ENCODE measurements at regions not wholly inside any gene's neighbourhood (a gene's known extent, or its start where the extent isn't known, plus 50 kb on each side); places are given as distances from the start of the nearest gene placed in this dataset.

DNA sequence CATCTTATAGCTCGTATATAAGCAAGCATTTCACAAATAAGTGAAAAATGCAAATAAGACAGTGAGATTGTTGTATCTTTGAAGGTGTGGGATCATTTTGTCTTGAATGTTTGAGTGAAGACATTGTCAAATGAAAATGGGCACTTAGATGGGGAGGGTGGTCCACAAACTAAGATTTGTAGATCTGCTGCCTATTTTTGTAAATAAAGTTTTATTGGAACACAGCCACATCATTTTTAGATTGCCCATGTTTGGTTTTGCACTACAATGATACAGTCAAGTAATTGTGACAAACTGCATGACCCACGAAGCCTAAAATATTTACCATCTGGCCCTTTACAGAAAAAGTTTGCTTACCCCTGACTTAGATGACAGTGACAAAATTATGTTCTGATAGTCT is 156.7 kb downstream of the PAH start:
- H3K4me3 ChIP-seq (ENCODE audit: low read depth, low read length): no peak overlapping the region
- TF ChIP-seq, protein P1, sequence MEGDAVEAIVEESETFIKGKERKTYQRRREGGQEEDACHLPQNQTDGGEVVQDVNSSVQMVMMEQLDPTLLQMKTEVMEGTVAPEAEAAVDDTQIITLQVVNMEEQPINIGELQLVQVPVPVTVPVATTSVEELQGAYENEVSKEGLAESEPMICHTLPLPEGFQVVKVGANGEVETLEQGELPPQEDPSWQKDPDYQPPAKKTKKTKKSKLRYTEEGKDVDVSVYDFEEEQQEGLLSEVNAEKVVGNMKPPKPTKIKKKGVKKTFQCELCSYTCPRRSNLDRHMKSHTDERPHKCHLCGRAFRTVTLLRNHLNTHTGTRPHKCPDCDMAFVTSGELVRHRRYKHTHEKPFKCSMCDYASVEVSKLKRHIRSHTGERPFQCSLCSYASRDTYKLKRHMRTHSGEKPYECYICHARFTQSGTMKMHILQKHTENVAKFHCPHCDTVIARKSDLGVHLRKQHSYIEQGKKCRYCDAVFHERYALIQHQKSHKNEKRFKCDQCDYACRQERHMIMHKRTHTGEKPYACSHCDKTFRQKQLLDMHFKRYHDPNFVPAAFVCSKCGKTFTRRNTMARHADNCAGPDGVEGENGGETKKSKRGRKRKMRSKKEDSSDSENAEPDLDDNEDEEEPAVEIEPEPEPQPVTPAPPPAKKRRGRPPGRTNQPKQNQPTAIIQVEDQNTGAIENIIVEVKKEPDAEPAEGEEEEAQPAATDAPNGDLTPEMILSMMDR (IDR thresholded peaks at IDR 0.05; ENCODE audit: low read depth, low read length, missing control alignments): no peak
- DNase-seq (ENCODE audit: low read depth): no peak

DNA sequence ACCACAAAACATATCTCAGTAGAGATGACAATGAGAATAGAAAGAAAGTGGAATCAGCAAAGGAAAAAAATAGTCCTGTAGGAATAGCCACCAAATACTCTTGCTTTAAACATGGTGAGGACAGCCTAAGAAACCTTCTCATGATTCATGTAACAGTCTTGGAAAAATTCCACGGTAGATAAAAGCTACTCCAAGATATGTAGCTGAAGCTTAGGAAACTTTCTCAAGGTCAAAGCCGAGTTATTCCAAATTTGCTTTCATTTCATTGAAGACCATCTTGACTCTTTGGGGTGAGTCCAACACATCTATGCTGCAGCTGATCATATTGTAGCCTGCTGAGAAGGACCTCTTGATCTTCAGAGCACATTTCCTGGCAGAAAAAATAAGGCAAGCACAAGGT is 157.6 kb downstream of the PAH start:
- TF ChIP-seq, protein P1 (IDR thresholded peaks at IDR 0.05; ENCODE audit: low read depth, low read length, missing control alignments): no peak
- no peak overlapping the region for H3K4me3 ChIP-seq (ENCODE audit: low read depth, low read length)
- DNase-seq (ENCODE audit: low read depth): no peak

DNA sequence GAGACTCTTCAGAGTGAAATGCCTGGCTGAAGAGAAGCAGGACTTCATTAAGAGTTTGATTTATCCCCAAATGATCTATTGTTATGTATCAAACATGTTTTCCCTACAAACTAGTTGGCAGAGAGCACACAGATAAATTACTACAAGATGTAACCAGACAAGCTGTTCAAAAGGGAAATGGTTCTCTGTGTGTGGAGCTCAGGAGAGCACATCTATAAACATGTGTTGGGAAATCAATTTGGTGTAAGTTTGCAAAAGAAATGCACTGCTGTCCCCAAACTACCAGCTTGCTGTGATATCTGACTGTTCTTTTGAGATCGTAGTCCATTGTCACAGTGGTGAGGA is 159.2 kb downstream of the PAH start:
- H3K4me3 ChIP-seq (ENCODE audit: low read depth, low read length): no peak overlapping the region
- no peak for DNase-seq (ENCODE audit: low read depth)
- TF ChIP-seq, protein P1 (IDR thresholded peaks at IDR 0.05; ENCODE audit: low read depth, low read length, missing control alignments): no peak

DNA sequence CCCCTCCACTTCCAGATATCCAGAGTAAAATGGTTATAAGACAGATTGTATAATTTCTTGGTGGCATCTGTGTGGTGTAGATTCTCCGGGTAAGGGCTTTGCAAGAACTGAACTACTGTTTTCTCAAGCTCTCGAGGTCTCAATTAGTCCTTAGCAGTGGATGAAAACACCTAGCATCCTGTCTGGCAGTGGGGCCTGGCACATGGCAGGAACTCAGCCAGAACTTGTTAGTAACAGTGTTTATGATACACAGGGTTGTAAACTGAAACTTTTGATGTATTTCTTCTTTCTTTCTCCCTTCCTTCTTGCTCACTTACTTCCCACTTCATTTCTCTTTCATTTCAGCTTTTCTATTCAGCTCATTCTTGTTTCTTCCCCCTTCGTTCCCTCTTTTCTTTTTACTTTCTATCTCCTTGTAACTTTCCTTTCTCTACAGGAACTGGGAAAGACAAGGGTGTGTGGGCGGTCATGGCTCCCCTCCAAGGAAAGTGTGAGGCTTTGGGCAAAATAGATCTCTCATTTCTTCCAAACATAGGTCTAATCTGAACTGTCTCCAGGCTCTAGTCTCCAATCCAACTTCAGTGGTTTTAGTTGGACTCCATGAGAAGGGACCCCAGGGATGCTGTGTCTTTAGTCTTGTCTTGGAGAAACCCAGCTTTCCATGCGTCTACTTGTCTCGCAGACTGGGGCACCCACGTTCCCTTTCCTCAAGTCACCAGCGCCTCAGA is 159.7 kb downstream of the PAH start:
- no peak for DNase-seq (ENCODE audit: low read depth)
- H3K4me3 ChIP-seq (ENCODE audit: low read depth, low read length): no peak overlapping the region
- TF ChIP-seq, protein P1 (IDR thresholded peaks at IDR 0.05; ENCODE audit: low read depth, low read length, missing control alignments): no peak

DNA sequence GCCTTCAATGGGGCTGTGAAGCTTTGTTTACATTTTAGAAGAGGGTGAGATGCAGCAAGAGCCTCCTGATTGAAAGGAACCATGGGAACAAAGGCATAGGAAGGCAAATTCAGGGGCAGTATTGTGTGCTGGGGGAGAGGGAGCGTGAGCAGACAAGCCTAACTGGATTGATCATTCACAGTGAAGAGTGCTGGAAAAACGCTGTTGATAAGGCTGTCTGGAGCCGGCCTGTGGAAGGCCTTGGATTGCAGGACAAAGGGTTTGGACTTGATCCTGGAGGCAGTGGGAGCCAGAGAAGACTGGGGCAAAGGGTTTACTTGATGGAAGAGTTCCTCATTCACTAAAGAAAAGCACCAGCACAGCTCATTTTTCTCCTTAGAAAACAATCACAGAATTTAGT is 160.5 kb downstream of the PAH start:
- H3K4me3 ChIP-seq (ENCODE audit: low read depth, low read length): no peak overlapping the region
- no peak for DNase-seq (ENCODE audit: low read depth)
- TF ChIP-seq, protein P1 (IDR thresholded peaks at IDR 0.05; ENCODE audit: low read depth, low read length, missing control alignments): no peak

DNA sequence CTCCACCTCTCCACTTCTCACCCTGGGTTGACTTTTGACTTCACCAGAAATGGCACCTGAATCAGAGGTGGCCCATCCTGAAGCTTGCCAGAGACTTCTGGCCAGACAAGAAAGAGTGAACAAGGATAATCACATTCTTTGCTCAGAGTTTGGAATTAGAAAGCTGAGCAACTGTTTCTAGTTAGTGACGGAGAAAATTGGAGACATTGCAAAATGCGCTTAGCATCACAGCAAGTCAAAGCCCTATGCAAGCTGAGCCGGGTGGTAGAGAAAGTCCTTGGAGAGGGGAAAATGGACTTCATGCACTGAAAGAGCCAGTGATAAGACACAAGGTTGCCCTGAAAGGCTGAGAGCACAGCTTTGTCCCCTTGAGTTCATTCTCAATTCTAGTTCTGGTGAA is 161.8 kb downstream of the PAH start:
- DNase-seq (ENCODE audit: low read depth): no peak
- TF ChIP-seq, protein P1 (IDR thresholded peaks at IDR 0.05; ENCODE audit: low read depth, low read length, missing control alignments): no peak
- no peak overlapping the region for H3K4me3 ChIP-seq (ENCODE audit: low read depth, low read length)

DNA sequence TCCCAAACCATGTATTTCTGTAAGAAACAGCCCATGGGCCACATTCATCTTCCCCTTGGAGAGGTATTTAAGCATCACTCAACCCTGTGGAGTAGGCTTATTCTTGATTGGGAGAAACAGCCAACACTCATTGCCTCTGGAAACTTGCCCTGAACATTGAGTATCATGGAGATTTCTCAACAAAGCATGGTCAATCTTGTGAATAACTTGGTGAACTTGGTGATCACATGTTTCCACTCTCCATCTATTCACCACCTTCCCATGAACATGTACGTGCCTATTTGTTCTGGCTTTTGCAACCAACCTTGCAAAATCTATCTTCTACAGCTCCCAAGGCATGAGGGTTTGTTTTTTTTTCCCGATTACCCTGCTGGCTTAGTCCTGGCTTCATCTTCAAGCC is 163.2 kb downstream of the PAH start:
- no peak overlapping the region for H3K4me3 ChIP-seq (ENCODE audit: low read depth, low read length)
- no peak for DNase-seq (ENCODE audit: low read depth)
- TF ChIP-seq, protein P1 (IDR thresholded peaks at IDR 0.05; ENCODE audit: low read depth, low read length, missing control alignments): no peak
